ENCODE measurements at regions not wholly inside any gene's neighbourhood (a gene's known extent, or its start where the extent isn't known, plus 50 kb on each side); places are given as distances from the start of the nearest gene placed in this dataset.

DNA sequence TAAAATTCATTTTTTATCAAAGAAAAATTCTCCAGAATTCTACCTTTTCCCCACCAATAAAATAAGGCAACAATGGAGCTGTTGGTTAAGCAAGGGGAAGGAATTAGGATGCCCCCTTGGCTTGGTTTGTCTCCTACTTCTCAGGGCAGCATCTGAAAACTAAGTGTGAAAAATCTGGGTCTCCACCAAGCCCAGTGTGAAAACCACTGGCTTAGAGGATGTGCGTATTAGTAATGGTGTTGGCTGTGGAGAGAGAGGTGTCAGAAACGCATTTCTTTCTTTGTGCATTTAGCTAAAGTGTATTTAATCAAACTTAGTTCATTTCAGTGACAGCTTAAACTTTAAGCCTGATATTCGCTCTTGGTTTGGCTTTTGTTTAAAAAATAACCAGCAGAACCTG lies 662.7 kb downstream of the MCTP2 start:
- DNase-seq (ENCODE audit: low spot score) (no peak), ATAC-seq (no peak)
- CTCF ChIA-PET: no interaction called here
- Mint-ChIP-seq H3K4me1 (no peaks in the 10 kb centered on the region), H3K9me3 (peaks cover 14% of the 10 kb centered on the region), H3K27ac (no peak overlapping the region), H3K36me3 (0 out of 2 replicates have a peak, but pooled peaks cover 2% of the 10 kb centered on the region), H3K27me3 (ENCODE audit: low read depth) (no peaks in the 10 kb centered on the region), H3K4me3 (no peak overlapping the region)
- POLR2A ChIA-PET: no interaction called here
- TF ChIP-seq ZNF121 (CRISPR knock-in tag; IDR thresholded peaks at IDR 0.05) (no peak), ZNF416 (CRISPR knock-in tag; IDR thresholded peaks at IDR 0.05) (no peak), ETV6 (CRISPR knock-in tag; IDR thresholded peaks at IDR 0.05) (no peak), ZNF671 (CRISPR knock-in tag; IDR thresholded peaks at IDR 0.05) (no peak), CREB1 (CRISPR knock-in tag; IDR thresholded peaks at IDR 0.05) (no peak), GABPB1 (CRISPR knock-in tag; IDR thresholded peaks at IDR 0.05) (no peak), TCF7 (CRISPR knock-in tag; IDR thresholded peaks at IDR 0.05; ENCODE audit: low read depth) (no peak), RELA (CRISPR knock-in tag; IDR thresholded peaks at IDR 0.05; ENCODE audit: borderline replicate concordance) (no peak), TEAD1 (CRISPR knock-in tag; IDR thresholded peaks at IDR 0.05) (no peak)
- TF ChIP-seq, protein P1, sequence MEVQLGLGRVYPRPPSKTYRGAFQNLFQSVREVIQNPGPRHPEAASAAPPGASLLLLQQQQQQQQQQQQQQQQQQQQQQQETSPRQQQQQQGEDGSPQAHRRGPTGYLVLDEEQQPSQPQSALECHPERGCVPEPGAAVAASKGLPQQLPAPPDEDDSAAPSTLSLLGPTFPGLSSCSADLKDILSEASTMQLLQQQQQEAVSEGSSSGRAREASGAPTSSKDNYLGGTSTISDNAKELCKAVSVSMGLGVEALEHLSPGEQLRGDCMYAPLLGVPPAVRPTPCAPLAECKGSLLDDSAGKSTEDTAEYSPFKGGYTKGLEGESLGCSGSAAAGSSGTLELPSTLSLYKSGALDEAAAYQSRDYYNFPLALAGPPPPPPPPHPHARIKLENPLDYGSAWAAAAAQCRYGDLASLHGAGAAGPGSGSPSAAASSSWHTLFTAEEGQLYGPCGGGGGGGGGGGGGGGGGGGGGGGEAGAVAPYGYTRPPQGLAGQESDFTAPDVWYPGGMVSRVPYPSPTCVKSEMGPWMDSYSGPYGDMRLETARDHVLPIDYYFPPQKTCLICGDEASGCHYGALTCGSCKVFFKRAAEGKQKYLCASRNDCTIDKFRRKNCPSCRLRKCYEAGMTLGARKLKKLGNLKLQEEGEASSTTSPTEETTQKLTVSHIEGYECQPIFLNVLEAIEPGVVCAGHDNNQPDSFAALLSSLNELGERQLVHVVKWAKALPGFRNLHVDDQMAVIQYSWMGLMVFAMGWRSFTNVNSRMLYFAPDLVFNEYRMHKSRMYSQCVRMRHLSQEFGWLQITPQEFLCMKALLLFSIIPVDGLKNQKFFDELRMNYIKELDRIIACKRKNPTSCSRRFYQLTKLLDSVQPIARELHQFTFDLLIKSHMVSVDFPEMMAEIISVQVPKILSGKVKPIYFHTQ (CRISPR knock-in tag; IDR thresholded peaks at IDR 0.05): no peak
- TF ChIP-seq, protein P2, sequence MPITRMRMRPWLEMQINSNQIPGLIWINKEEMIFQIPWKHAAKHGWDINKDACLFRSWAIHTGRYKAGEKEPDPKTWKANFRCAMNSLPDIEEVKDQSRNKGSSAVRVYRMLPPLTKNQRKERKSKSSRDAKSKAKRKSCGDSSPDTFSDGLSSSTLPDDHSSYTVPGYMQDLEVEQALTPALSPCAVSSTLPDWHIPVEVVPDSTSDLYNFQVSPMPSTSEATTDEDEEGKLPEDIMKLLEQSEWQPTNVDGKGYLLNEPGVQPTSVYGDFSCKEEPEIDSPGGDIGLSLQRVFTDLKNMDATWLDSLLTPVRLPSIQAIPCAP (CRISPR knock-in tag; IDR thresholded peaks at IDR 0.05): no peak
- TF ChIP-seq, protein P3, sequence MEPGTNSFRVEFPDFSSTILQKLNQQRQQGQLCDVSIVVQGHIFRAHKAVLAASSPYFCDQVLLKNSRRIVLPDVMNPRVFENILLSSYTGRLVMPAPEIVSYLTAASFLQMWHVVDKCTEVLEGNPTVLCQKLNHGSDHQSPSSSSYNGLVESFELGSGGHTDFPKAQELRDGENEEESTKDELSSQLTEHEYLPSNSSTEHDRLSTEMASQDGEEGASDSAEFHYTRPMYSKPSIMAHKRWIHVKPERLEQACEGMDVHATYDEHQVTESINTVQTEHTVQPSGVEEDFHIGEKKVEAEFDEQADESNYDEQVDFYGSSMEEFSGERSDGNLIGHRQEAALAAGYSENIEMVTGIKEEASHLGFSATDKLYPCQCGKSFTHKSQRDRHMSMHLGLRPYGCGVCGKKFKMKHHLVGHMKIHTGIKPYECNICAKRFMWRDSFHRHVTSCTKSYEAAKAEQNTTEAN (CRISPR knock-in tag; IDR thresholded peaks at IDR 0.05): no peak
- TF ChIP-seq, protein P4, sequence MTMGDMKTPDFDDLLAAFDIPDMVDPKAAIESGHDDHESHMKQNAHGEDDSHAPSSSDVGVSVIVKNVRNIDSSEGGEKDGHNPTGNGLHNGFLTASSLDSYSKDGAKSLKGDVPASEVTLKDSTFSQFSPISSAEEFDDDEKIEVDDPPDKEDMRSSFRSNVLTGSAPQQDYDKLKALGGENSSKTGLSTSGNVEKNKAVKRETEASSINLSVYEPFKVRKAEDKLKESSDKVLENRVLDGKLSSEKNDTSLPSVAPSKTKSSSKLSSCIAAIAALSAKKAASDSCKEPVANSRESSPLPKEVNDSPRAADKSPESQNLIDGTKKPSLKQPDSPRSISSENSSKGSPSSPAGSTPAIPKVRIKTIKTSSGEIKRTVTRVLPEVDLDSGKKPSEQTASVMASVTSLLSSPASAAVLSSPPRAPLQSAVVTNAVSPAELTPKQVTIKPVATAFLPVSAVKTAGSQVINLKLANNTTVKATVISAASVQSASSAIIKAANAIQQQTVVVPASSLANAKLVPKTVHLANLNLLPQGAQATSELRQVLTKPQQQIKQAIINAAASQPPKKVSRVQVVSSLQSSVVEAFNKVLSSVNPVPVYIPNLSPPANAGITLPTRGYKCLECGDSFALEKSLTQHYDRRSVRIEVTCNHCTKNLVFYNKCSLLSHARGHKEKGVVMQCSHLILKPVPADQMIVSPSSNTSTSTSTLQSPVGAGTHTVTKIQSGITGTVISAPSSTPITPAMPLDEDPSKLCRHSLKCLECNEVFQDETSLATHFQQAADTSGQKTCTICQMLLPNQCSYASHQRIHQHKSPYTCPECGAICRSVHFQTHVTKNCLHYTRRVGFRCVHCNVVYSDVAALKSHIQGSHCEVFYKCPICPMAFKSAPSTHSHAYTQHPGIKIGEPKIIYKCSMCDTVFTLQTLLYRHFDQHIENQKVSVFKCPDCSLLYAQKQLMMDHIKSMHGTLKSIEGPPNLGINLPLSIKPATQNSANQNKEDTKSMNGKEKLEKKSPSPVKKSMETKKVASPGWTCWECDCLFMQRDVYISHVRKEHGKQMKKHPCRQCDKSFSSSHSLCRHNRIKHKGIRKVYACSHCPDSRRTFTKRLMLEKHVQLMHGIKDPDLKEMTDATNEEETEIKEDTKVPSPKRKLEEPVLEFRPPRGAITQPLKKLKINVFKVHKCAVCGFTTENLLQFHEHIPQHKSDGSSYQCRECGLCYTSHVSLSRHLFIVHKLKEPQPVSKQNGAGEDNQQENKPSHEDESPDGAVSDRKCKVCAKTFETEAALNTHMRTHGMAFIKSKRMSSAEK (CRISPR knock-in tag; IDR thresholded peaks at IDR 0.05; ENCODE audit: borderline replicate concordance): no peak

DNA sequence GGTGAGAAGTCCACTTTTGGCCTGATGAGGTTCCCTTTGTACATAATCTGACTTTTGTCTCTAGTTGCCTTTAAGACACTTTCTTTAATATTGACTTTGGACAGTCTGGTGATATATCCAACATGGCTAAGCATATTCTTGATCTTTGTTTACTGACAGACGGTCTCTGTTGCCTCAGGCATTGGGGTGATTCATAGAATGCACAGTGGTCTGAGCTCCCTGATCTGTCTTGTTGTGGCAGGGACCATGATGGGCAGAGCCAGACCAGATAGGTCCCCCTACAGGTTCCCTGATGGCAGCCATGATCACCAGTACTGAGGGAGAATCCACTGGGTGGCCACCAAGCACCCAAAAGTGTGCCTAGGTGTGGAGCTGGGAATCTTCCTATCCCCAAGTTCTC lies 678.1 kb downstream of the MCTP2 start:
- TF ChIP-seq TCF7 (CRISPR knock-in tag; IDR thresholded peaks at IDR 0.05; ENCODE audit: low read depth) (no peak), ZNF317 (CRISPR knock-in tag; IDR thresholded peaks at IDR 0.05; ENCODE audit: borderline replicate concordance, low read depth) (no peak), FOXJ3 (CRISPR knock-in tag; IDR thresholded peaks at IDR 0.05; ENCODE audit: borderline replicate concordance) (no peak), CBFB (CRISPR knock-in tag; IDR thresholded peaks at IDR 0.05; ENCODE audit: low read depth) (no peak)
- TF ChIP-seq, protein P5, sequence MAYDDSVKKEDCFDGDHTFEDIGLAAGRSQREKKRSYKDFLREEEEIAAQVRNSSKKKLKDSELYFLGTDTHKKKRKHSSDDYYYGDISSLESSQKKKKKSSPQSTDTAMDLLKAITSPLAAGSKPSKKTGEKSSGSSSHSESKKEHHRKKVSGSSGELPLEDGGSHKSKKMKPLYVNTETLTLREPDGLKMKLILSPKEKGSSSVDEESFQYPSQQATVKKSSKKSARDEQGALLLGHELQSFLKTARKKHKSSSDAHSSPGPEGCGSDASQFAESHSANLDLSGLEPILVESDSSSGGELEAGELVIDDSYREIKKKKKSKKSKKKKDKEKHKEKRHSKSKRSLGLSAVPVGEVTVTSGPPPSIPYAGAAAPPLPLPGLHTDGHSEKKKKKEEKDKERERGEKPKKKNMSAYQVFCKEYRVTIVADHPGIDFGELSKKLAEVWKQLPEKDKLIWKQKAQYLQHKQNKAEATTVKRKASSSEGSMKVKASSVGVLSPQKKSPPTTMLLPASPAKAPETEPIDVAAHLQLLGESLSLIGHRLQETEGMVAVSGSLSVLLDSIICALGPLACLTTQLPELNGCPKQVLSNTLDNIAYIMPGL (CRISPR knock-in tag; IDR thresholded peaks at IDR 0.05): no peak
- TF ChIP-seq, protein P6, sequence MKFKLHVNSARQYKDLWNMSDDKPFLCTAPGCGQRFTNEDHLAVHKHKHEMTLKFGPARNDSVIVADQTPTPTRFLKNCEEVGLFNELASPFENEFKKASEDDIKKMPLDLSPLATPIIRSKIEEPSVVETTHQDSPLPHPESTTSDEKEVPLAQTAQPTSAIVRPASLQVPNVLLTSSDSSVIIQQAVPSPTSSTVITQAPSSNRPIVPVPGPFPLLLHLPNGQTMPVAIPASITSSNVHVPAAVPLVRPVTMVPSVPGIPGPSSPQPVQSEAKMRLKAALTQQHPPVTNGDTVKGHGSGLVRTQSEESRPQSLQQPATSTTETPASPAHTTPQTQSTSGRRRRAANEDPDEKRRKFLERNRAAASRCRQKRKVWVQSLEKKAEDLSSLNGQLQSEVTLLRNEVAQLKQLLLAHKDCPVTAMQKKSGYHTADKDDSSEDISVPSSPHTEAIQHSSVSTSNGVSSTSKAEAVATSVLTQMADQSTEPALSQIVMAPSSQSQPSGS (CRISPR knock-in tag; IDR thresholded peaks at IDR 0.05; ENCODE audit: borderline replicate concordance, low read depth): no peak
- H3K27ac Mint-ChIP-seq: no peak overlapping the region
- peaks cover 26% of the 10 kb centered on the region for H3K9me3 Mint-ChIP-seq
- ATAC-seq: no peak
- ChIA-PET POLR2A (no interaction called here), CTCF (no interaction called here)
- no peak for DNase-seq (ENCODE audit: low spot score)
- no peaks in the 10 kb centered on the region for H3K4me1 Mint-ChIP-seq
- H3K36me3 Mint-ChIP-seq: no peaks in the 10 kb centered on the region
- H3K4me3 Mint-ChIP-seq: no peak overlapping the region
- H3K27me3 Mint-ChIP-seq (ENCODE audit: low read depth): no peaks in the 10 kb centered on the region
